Astrocyte (in vitro differentiated cells and primary cell): ENCODE measurements at regions not wholly inside any gene's neighbourhood (a gene's known extent, or its start where the extent isn't known, plus 50 kb on each side); places are given as distances from the start of the nearest gene placed in this dataset.

Experiments
- CTCF ChIP-seq: IDR thresholded peaks from 2 replicates; pipeline ENCODE4 v1.5.1; 2011; ENCODE audit warnings: low read depth, mild to moderate bottlenecking, inconsistent platforms, low read length, moderate library complexity; ENCODE audit not compliant: insufficient read depth
- EZH2 ChIP-seq: IDR thresholded peaks from 2 replicates; pipeline ENCODE4 v1.6.1; 2012; ENCODE audit warnings: mild to moderate bottlenecking, low read length, inconsistent platforms; ENCODE audit not compliant: insufficient read depth

GRCh38 chrX:18041656-18042055, 179.0 kb downstream of the BEND2 start:
- TF ChIP-seq CTCF (no peak), EZH2 (no peak)
